Stimulated activated memory B cell treated with anti-CD40 and anti-IgM and Interleukin-4, amounts not matched to agents 10 μg/mL and 1 μg/mL and 100 μg/mL, for 72 hours (primary cell): ENCODE measurements at regions not wholly inside any gene's neighbourhood (a gene's known extent, or its start where the extent isn't known, plus 50 kb on each side); places are given as distances from the start of the nearest gene placed in this dataset.

Experiments used
- ATAC-seq: fragments of 150-1000 bp; cut with Tn5 transposase; 2 replicates; pipeline ENCODE4 v1.10.0; 2021
- H3K27ac Mint-ChIP-seq: one replicate; pipeline ENCODE4 v1.8.0; 2022; ENCODE audit warnings: mild to moderate bottlenecking, mixed read lengths
- H3K27me3 Mint-ChIP-seq: one replicate; pipeline ENCODE4 v1.8.0; 2022; ENCODE audit warnings: mixed read lengths
- H3K36me3 Mint-ChIP-seq: one replicate; pipeline ENCODE4 v1.8.0; 2022; ENCODE audit warnings: mixed read lengths
- H3K4me1 Mint-ChIP-seq: one replicate; pipeline ENCODE4 v1.8.0; 2022; ENCODE audit warnings: mixed read lengths
- H3K4me3 Mint-ChIP-seq: one replicate; pipeline ENCODE4 v1.8.0; 2022; ENCODE audit warnings: mild to moderate bottlenecking, moderate library complexity, mixed read lengths
- H3K9me3 Mint-ChIP-seq: one replicate; pipeline ENCODE4 v1.8.0; 2022; ENCODE audit warnings: mixed read lengths

DNA sequence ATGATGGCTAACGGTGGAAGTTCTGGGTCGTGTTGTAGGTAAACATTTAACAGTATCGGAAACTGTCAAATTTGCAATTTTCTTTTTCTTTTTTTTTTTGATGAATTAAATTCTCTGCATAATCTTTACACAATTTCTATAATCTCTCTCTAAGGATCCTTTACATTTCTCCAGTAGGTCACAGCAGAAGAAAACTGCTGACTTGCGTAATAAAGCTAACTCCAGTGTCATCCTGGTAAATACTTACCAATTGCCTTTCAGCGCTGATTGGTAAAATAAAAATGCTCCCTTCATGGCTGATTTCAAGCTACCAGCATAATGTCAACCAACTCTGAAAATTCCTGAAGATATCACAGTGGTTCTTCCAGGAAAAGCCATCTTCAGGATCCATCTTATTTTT lies 510.5 kb upstream of the ATXN8OS start:
- ATAC-seq = no peak
- H3K9me3 Mint-ChIP-seq = peaks cover 3% of the 10 kb centered on the region
- no peaks in the 10 kb centered on the region for H3K27me3 Mint-ChIP-seq
- H3K4me3 Mint-ChIP-seq = no peak overlapping the region
- no peak overlapping the region for H3K27ac Mint-ChIP-seq
- H3K4me1 Mint-ChIP-seq = no peaks in the 10 kb centered on the region
- H3K36me3 Mint-ChIP-seq = no peaks in the 10 kb centered on the region

DNA sequence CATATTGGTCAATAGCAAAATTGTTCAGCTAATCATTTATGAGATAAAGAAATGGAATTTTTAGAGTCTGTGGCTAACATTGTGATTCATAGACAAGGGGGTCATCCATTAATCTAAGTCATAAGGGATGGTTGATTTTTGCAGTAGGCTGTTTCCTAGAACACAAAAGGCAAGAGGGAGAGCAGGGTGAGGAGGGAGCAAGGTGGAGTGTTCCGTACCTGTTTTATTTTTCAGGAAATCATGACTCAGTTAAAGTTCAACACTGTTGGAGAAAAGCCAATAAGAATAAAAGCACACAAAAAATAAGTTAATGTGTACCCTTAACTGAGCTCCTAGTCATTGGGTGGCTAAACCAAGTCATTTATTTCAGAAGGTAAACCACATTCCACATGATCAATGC lies 512.4 kb upstream of the ATXN8OS start:
- Mint-ChIP-seq H3K4me3 (no peak overlapping the region), H3K9me3 (peaks cover 3% of the 10 kb centered on the region), H3K27ac (no peak overlapping the region), H3K36me3 (no peaks in the 10 kb centered on the region), H3K27me3 (no peaks in the 10 kb centered on the region), H3K4me1 (no peaks in the 10 kb centered on the region)
- no peak for ATAC-seq

DNA sequence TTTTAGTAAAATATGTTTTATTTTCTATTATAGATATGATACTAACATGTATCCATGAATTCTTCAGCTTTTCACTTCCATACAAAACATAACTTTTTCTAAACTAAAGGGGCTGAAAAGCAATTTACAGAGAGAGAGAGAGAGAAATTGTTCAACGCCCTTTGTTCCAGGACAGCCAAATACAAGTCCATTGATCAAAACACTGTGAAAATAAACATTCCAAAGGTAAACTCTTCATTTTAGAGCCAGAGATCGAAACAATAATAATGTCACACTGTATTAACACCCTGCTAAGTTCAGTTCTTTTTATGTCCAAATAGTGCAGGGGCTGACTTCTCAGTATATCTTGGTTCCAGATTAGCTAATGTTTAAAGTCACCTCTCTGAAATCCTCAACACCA lies 516.2 kb upstream of the ATXN8OS start:
- peaks cover 3% of the 10 kb centered on the region for H3K9me3 Mint-ChIP-seq
- no peaks in the 10 kb centered on the region for H3K36me3 Mint-ChIP-seq
- no peak overlapping the region for H3K27ac Mint-ChIP-seq
- H3K4me1 Mint-ChIP-seq = no peaks in the 10 kb centered on the region
- H3K27me3 Mint-ChIP-seq = no peaks in the 10 kb centered on the region
- H3K4me3 Mint-ChIP-seq = no peak overlapping the region
- no peak for ATAC-seq

DNA sequence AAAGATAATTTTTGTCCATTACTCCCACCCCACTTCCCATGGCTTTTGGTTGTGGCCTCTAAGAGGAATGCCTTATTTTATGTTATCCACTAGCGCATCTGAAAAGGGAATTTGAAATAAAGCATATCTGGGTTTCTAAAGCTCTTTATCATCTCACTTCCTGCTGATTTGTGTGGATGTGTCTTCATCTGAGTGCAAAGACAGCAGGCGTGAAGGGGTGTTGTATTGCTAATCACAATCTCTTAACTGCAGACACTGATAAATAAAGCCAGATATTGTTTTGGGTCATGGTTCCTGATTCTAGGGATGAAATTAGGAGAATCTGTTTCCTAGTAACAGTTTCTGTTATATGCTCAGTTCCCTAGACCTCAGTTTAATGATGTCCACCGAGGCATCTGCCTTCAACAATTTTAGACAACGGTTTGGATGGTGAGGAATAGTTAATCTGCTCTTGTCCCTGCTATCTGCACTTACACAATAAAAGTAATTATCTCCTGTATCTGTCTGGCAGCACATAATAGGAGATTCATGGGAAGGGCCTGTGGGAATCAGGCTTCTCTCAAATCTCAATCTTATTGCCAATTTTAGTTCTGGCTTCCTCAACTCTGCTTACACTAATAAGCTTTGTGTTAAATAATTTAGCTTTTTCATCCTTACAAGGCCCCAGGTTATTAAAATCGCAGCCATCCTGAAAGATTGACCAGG lies 517.9 kb upstream of the ATXN8OS start:
- Mint-ChIP-seq H3K9me3 (peaks cover 3% of the 10 kb centered on the region), H3K27me3 (no peaks in the 10 kb centered on the region), H3K4me1 (no peaks in the 10 kb centered on the region), H3K4me3 (no peak overlapping the region), H3K36me3 (no peaks in the 10 kb centered on the region), H3K27ac (no peak overlapping the region)
- no peak for ATAC-seq

DNA sequence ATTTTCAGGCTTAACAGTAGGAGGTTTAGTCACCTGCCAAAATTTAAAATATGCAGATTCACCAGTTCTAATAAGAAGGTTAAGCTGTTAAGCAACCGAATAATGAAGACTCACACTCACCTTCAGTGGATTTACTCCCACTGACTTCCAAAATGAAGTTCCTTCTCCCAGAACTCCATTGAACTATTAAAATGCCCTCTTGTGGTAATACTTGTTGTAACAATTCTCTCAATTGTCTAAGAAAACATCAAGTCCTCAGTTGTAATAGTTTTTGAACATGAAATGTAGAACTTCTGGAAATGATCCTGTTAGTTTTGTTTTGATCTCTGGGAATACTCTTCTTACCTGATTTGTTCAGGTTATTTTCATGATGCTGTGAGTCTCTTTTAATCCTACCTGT lies 522.0 kb upstream of the ATXN8OS start:
- Mint-ChIP-seq H3K4me3 (no peak overlapping the region), H3K27ac (no peak overlapping the region), H3K36me3 (no peaks in the 10 kb centered on the region), H3K9me3 (no peaks in the 10 kb centered on the region), H3K27me3 (no peaks in the 10 kb centered on the region), H3K4me1 (no peaks in the 10 kb centered on the region)
- no peak for ATAC-seq

DNA sequence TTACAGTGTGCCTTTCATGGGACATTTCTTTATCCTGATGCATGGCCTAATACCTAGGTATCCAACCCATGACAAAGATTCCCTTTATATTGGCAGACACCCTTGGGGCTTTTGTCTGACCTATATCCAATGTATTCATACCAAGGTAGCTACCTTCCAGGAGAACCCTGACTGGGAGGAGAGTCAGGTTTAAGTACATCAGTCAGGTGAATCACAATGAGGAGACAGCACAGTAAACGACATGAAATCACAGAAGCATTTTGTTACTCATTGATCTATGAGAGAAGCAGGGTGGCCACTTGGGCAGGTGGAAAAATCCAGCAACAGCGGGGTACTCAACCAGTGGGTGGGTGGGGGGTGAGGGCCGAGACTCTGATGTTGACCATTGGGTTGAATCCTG lies 527.4 kb upstream of the ATXN8OS start:
- Mint-ChIP-seq H3K4me3 (no peak overlapping the region), H3K9me3 (no peaks in the 10 kb centered on the region), H3K4me1 (no peaks in the 10 kb centered on the region), H3K27ac (no peak overlapping the region), H3K27me3 (no peaks in the 10 kb centered on the region), H3K36me3 (no peaks in the 10 kb centered on the region)
- ATAC-seq = no peak

DNA sequence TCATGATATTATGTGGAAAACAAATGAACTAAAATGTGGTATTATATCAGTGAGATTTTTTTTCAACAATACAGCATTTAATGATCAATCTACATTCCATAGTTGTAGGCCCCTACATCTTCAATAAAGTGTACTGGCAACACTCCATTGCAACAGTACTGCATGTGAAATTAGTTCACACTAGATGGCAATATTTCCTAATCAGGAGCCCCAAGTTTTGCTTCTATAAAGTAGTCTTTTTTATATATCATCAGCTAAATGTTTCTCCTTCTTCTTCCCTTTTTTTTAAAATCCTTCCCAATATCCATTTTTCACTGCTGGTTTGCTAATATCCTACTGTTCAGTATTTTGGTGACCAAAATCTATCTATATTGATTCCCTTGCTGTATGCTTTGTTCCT lies 528.3 kb upstream of the ATXN8OS start:
- no peaks in the 10 kb centered on the region for H3K9me3 Mint-ChIP-seq
- ATAC-seq = no peak

DNA sequence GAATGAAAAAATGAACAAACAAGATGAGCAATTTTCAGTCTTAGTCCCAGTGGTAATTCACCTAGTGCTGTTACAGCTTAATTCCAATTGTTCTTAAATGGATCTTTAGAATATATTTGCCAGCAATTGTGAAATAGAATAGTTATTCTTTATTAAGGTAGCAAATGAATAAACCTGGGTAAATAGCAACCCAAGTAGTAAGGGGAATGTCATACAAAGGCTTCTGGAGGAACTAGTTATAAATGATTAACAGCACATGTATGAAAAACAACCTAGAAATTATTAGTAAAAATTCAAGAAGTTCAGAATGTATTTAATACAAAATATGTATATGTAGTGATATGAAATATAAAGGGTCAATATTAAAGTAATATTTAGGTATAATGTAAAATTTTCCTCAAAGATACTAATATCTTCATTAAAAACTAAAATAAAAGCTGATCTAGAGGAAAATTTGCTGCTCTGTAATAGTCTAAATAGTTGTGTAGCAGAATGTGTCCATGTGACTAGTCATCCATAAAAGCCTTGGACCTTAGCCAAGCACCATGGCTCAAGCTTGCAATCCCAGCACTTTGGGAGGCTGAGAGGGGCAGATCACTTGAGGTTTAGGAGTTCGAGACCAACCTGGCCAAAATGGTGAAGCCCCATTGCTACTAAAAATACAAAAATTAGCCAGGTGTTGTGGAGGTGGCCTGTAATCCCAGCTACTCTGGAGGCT lies 535.9 kb upstream of the ATXN8OS start:
- no peaks in the 10 kb centered on the region for H3K27me3 Mint-ChIP-seq
- H3K9me3 Mint-ChIP-seq = peaks cover 3% of the 10 kb centered on the region
- no peaks in the 10 kb centered on the region for H3K4me1 Mint-ChIP-seq
- H3K36me3 Mint-ChIP-seq = no peaks in the 10 kb centered on the region
- no peak overlapping the region for H3K4me3 Mint-ChIP-seq
- H3K27ac Mint-ChIP-seq = no peak overlapping the region
- no peak for ATAC-seq

More for the DNA sequence above, 528.3 kb upstream of the ATXN8OS start:
- no peak overlapping the region for H3K4me3 Mint-ChIP-seq
- H3K27me3 Mint-ChIP-seq = no peaks in the 10 kb centered on the region
- no peaks in the 10 kb centered on the region for H3K36me3 Mint-ChIP-seq
- H3K4me1 Mint-ChIP-seq = no peaks in the 10 kb centered on the region
- H3K27ac Mint-ChIP-seq = no peak overlapping the region

DNA sequence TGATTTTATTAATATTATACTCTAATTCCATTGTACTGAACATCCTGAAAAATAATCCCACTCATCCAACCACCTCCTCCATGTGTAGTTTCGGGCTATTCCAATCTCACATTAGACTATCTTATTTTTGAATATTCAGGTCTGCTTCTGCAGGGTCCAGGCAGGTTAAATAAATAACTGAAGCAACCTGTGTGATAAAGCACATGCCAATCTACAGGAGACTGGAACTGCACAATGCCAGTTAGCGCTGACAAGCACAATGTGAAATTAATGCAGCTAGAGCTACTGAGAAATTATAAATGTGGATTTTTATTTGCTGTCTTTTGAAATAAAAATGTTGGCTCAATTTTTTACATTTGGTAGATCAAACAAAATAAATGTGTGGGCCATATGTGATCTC lies 540.1 kb upstream of the ATXN8OS start:
- Mint-ChIP-seq H3K27me3 (no peaks in the 10 kb centered on the region), H3K36me3 (no peaks in the 10 kb centered on the region), H3K27ac (no peak overlapping the region), H3K4me3 (no peak overlapping the region), H3K9me3 (peaks cover 3% of the 10 kb centered on the region), H3K4me1 (no peaks in the 10 kb centered on the region)
- ATAC-seq = no peak

DNA sequence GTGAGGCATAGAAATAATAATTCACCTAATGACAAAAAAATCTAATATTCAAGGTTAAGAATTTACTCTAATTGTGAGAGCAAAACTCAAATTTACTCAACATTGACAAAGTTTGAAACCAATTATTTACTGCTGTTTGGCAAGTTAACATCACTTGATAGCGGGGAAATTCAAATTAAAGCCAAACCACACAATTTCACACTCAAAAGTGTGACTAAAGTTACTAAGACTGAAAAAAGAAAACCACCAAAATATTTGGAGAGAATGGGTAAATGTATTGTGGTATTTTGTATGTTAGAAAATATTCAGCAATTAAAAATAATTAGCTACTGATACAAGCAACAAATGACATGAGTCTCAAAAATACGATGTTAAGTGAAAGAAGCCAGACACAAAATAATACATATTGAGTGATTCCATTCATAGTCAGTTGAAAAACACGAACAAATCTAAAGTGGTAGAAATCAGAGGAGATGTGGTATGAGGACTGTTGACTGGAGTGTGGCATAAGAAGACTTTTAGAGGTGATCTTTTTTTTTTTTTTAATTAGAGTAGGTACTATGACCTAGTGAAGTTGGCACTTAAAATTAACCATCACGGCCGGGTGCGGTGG lies 541.4 kb upstream of the ATXN8OS start:
- Mint-ChIP-seq H3K4me3 (no peak overlapping the region), H3K9me3 (peaks cover 3% of the 10 kb centered on the region), H3K27ac (no peak overlapping the region), H3K36me3 (no peaks in the 10 kb centered on the region), H3K4me1 (no peaks in the 10 kb centered on the region), H3K27me3 (no peaks in the 10 kb centered on the region)
- no peak for ATAC-seq

DNA sequence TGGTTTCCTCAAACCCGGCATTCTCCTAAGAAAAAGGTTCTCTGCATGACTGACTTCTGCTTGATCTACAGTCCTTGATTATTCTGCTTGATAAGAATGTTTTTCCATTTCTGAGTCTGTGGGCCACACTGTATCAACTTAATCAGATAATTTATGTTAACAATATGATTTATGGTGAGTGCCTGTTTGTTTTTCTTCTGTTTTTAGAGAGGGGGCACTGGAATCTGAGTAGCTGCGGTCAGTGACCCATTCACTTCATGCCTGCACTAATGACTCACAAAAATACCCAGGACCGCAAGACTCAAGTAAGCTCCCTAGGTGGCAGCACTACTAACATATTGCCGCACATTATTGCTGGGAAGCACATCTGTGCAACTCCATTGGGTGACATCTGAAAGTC lies 542.3 kb upstream of the ATXN8OS start:
- no peak overlapping the region for H3K4me3 Mint-ChIP-seq
- H3K4me1 Mint-ChIP-seq = no peaks in the 10 kb centered on the region

DNA sequence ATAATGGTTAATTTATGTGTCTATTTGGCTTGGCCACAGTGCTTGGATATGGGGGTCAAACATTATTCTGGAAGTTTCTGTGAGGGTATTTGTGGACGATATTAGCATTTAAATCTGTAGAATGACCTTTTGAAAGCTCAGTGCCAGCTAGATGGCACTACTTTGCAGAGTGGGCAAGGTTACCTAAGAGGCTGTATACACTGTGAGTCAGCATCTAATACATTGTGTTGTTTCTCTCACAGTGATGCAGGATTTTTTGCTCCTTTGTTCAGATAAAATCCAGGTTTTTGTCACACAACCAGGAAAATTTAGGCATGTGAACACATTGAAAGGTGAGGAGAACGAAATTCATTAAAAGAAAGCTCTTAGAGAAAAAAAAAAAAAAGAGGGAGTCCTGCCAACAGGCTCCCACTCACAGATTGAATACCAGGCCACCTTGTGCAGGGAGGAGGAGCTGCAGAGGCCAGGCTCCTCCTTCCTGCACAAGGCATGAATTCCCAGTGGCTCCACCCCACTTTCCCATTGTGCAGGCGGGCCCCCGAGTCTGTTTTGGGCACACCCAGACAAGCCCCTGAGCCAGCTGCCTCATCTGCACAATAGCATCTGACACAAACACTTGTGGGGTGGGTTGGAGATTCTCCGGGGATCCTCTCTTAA lies 551.0 kb upstream of the ATXN8OS start:
- no peaks in the 10 kb centered on the region for H3K4me1 Mint-ChIP-seq
- no peaks in the 10 kb centered on the region for H3K27me3 Mint-ChIP-seq
- H3K27ac Mint-ChIP-seq = no peak overlapping the region
- H3K36me3 Mint-ChIP-seq = no peaks in the 10 kb centered on the region
- no peak for ATAC-seq
- H3K9me3 Mint-ChIP-seq = peaks cover 3% of the 10 kb centered on the region
- H3K4me3 Mint-ChIP-seq = no peak overlapping the region

More for the DNA sequence above, 542.3 kb upstream of the ATXN8OS start:
- Mint-ChIP-seq H3K36me3 (no peaks in the 10 kb centered on the region), H3K27me3 (no peaks in the 10 kb centered on the region), H3K9me3 (peaks cover 3% of the 10 kb centered on the region), H3K27ac (no peak overlapping the region)
- peak; percentile 41 for ATAC-seq

DNA sequence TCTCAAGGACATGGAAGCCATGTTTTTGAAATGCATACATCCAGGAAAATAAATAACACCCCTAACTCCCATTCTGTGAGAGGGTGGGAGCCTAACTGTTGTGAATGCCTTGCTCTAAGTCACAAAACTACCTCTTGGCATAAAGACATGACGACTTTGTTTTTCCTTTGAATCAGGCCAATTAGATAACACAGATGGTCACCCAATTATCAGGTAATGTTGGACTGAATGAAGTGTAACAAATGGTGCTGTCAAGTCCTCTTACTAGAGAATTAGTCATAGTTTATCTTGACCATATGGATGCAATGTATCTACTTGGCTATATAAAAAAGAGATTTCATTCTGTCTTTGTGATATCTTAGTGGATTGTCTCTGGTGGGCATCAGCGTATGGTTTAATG lies 553.6 kb upstream of the ATXN8OS start:
- Mint-ChIP-seq H3K4me3 (no peak overlapping the region), H3K27ac (no peak overlapping the region), H3K36me3 (no peaks in the 10 kb centered on the region), H3K4me1 (no peaks in the 10 kb centered on the region), H3K27me3 (no peaks in the 10 kb centered on the region), H3K9me3 (peaks cover 3% of the 10 kb centered on the region)
- no peak for ATAC-seq

DNA sequence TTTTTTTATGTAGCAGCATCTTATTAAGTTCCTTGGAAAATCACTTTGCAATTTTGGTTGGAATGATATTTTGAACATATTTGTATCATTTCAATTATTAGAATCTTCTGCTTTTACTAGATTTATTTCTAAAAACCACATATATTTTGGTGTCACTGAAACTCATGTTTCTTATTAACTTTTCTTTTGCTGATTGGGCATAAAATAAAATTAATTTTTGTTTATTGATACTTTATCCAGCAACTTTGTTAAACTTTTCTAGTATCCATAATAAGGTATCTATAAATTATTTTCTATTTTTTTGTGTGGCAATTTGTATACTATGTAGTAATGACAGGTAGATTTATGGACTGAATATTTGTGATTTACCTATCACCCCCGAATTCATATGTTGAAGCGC lies 556.4 kb upstream of the ATXN8OS start:
- Mint-ChIP-seq H3K36me3 (no peaks in the 10 kb centered on the region), H3K27ac (no peak overlapping the region), H3K9me3 (peaks cover 3% of the 10 kb centered on the region), H3K4me3 (no peak overlapping the region), H3K27me3 (no peaks in the 10 kb centered on the region), H3K4me1 (no peaks in the 10 kb centered on the region)
- ATAC-seq = no peak

DNA sequence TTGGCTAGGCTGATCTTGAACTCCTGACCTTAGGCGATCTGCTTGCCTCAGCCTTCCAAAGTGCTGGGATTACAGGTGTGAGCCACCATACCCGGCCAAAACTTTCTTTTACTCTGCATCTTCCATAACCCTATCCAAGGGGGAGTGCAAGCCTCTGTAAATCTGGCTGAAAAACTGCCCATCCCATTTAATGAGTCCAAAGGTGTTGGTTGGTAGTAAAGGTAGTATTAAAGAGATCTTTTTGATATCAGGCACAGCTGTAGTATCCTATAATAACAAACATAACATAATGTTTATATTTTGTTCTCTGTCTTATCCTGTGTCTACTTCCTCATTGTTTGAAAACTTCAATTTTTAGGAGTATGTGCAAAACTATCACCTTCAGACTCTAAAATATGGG lies 559.8 kb upstream of the ATXN8OS start:
- H3K27ac Mint-ChIP-seq = no peak overlapping the region
- no peaks in the 10 kb centered on the region for H3K9me3 Mint-ChIP-seq
- no peak for ATAC-seq
- no peaks in the 10 kb centered on the region for H3K4me1 Mint-ChIP-seq
- no peak overlapping the region for H3K4me3 Mint-ChIP-seq
- H3K36me3 Mint-ChIP-seq = no peaks in the 10 kb centered on the region
- H3K27me3 Mint-ChIP-seq = no peaks in the 10 kb centered on the region
